ENCODE measurements at regions not wholly inside any gene's neighbourhood (a gene's known extent, or its start where the extent isn't known, plus 50 kb on each side); places are given as distances from the start of the nearest gene placed in this dataset.

- intact Hi-C loops (cut with micrococcal nuclease), result no loop called here
- ChIA-PET POLR2A (no interaction called here), CTCF (interaction anchor here (1.0 to 1.1 kb wide), 2 partner anchors 20 to 34 kb away, joined by 3 to 7 read pairs; no protein-coding TSS in a partner anchor)
- H3K9ac ChIP-seq (replicated peaks; ENCODE audit: extremely low read depth, insufficient read depth, low read length), result no peak overlapping the region
- H3K4me3 ChIP-seq (replicated peaks in 1 of 3; ENCODE audit: insufficient read depth in 1 of 3, low read depth in 1 of 3, low read length in 3 of 3), result no peak overlapping the region
- TF ChIP-seq MYC (IDR thresholded peaks at IDR 0.05; ENCODE audit: low read depth, low read length) (no peak), POLR2AphosphoS5 (IDR thresholded peaks at IDR 0.05; ENCODE audit: insufficient read depth, low read depth, low read length) (no peak), EZH2 (IDR thresholded peaks at IDR 0.05; ENCODE audit: borderline replicate concordance, low read depth, low read length, severe bottlenecking) (no peak), POLR2A (IDR thresholded peaks at IDR 0.05; ENCODE audit: low read depth, low read length) (no peak), FOS (IDR thresholded peaks at IDR 0.05; ENCODE audit: borderline replicate concordance, insufficient read depth, low read length) (no peak)
- DNase-seq (ENCODE audit: low read depth, low spot score) (peak; percentile 46), FAIRE-seq (no peak)
- H4K20me1 ChIP-seq (replicated peaks; ENCODE audit: control insufficient read depth, extremely low read depth, insufficient read depth, low read length), result no peaks in the 10 kb centered on the region
- no peaks in the 10 kb centered on the region for H3K79me2 ChIP-seq (ENCODE audit: control insufficient read depth, insufficient read depth, low read length)
- no peaks in the 10 kb centered on the region for H3K36me3 ChIP-seq (ENCODE audit: control insufficient read depth in 2 of 2, extremely low read depth in 1 of 2, insufficient read depth in 2 of 2, low read length in 2 of 2)
- dilution Hi-C loops (cut with MboI; ENCODE audit: extremely low pct_ligation_motif_present, low sequenced_read_pairs), result no loop called here
- no peaks in the 10 kb centered on the region for H3K27me3 ChIP-seq (ENCODE audit: control insufficient read depth in 2 of 2, insufficient read depth in 2 of 2, low read length in 2 of 2)
- H2AFZ ChIP-seq (ENCODE audit: low read depth, low read length), result no peak overlapping the region
- no peaks in the 10 kb centered on the region for H3K9me1 ChIP-seq (replicated peaks; ENCODE audit: control insufficient read depth, extremely low read depth, insufficient read depth, low read length)
- no peak overlapping the region for H3K4me2 ChIP-seq (ENCODE audit: insufficient read depth, low read length)
- no TSS peak for BruUV-seq (replicated peaks)
- H3K9me3 ChIP-seq (replicated peaks; ENCODE audit: control insufficient read depth, insufficient read depth, low read length), result no peaks in the 10 kb centered on the region
- H3K4me1 ChIP-seq (ENCODE audit: control insufficient read depth, extremely low read depth, insufficient read depth, low read length), result no peaks in the 10 kb centered on the region
- H3K27ac ChIP-seq (ENCODE audit: insufficient read depth, low read depth, low read length), result no peak overlapping the region
Observed at GRCh38 chr15:39530480-39531342, 50.2 kb upstream of the THBS1 start.

All from endothelial cell of umbilical vein (primary cell).